ENCODE measurements at regions not wholly inside any gene's neighbourhood (a gene's known extent, or its start where the extent isn't known, plus 50 kb on each side); places are given as distances from the start of the nearest gene placed in this dataset.

- Histone ChIP-seq H3K27ac (ENCODE audit: low read depth, low read length) (no peak overlapping the region), H3K4me3 (ENCODE audit: low read depth, low read length) (no peak overlapping the region), H3K9me3 (ENCODE audit: control insufficient read depth, insufficient read depth, low read length) (no peaks in the 10 kb centered on the region), H3K27me3 (ENCODE audit: control insufficient read depth, insufficient read depth, low read length) (peaks cover 4% of the 10 kb centered on the region)
- POLR2A ChIA-PET, result no interaction called here
- no peak for TF ChIP-seq CTCF (IDR thresholded peaks at IDR 0.05; ENCODE audit: low read depth, low read length)
- CTCF ChIA-PET, result no interaction called here
- DNase-seq (ENCODE audit: low read depth, low spot score), result no peak
Observed at GRCh38 chr13:39945226-39945625, 289.8 kb downstream of the COG6 start.

GRCh38 chr13:39946769-39947168 lies 291.3 kb downstream of the COG6 start:
- no peak for TF ChIP-seq CTCF (IDR thresholded peaks at IDR 0.05; ENCODE audit: low read depth, low read length)
- Histone ChIP-seq H3K27me3 (ENCODE audit: control insufficient read depth, insufficient read depth, low read length) (peaks cover 1% of the 10 kb centered on the region), H3K4me3 (ENCODE audit: low read depth, low read length) (no peak overlapping the region), H3K27ac (ENCODE audit: low read depth, low read length) (no peak overlapping the region), H3K9me3 (ENCODE audit: control insufficient read depth, insufficient read depth, low read length) (no peaks in the 10 kb centered on the region)
- DNase-seq (ENCODE audit: low read depth, low spot score), result no peak
- POLR2A ChIA-PET, result no interaction called here
- CTCF ChIA-PET, result no interaction called here

GRCh38 chr13:39951301-39951700 lies 295.8 kb downstream of the COG6 start:
- no peak for DNase-seq (ENCODE audit: low read depth, low spot score)
- no peak overlapping the region for H3K27ac ChIP-seq (ENCODE audit: low read depth, low read length)
- CTCF ChIA-PET, result interaction anchor here (3.3 kb wide), 1 partner anchor 9 kb away, joined by 9 read pairs; no protein-coding TSS in a partner anchor
- H3K9me3 ChIP-seq (ENCODE audit: control insufficient read depth, insufficient read depth, low read length), result no peaks in the 10 kb centered on the region
- POLR2A ChIA-PET, result no interaction called here
- TF ChIP-seq CTCF (IDR thresholded peaks at IDR 0.05; ENCODE audit: low read depth, low read length), result no peak
- no peaks in the 10 kb centered on the region for H3K27me3 ChIP-seq (ENCODE audit: control insufficient read depth, insufficient read depth, low read length)
- H3K4me3 ChIP-seq (ENCODE audit: low read depth, low read length), result no peak overlapping the region

GRCh38 chr13:39952249-39953233 lies 297.1 kb downstream of the COG6 start:
- DNase-seq (ENCODE audit: low read depth, low spot score), result no peak
- no peak for TF ChIP-seq CTCF (IDR thresholded peaks at IDR 0.05; ENCODE audit: low read depth, low read length)
- Histone ChIP-seq H3K9me3 (ENCODE audit: control insufficient read depth, insufficient read depth, low read length) (no peaks in the 10 kb centered on the region), H3K4me3 (ENCODE audit: low read depth, low read length) (no peak overlapping the region), H3K27ac (ENCODE audit: low read depth, low read length) (no peak overlapping the region), H3K27me3 (ENCODE audit: control insufficient read depth, insufficient read depth, low read length) (no peaks in the 10 kb centered on the region)
- CTCF ChIA-PET, result interaction anchor here (3.3 kb wide), 1 partner anchor 10 kb away, joined by 9 read pairs; no protein-coding TSS in a partner anchor
- POLR2A ChIA-PET, result no interaction called here

GRCh38 chr13:39954476-39954875 lies 299.0 kb downstream of the COG6 start:
- Histone ChIP-seq H3K4me3 (ENCODE audit: low read depth, low read length) (no peak overlapping the region), H3K27ac (ENCODE audit: low read depth, low read length) (no peak overlapping the region), H3K9me3 (ENCODE audit: control insufficient read depth, insufficient read depth, low read length) (no peaks in the 10 kb centered on the region), H3K27me3 (ENCODE audit: control insufficient read depth, insufficient read depth, low read length) (no peaks in the 10 kb centered on the region)
- CTCF ChIA-PET, result interaction anchor here (1.7 kb wide), 1 partner anchor 11 kb away, joined by 14 read pairs; no protein-coding TSS in a partner anchor
- DNase-seq (ENCODE audit: low read depth, low spot score), result no peak
- POLR2A ChIA-PET, result no interaction called here
- TF ChIP-seq CTCF (IDR thresholded peaks at IDR 0.05; ENCODE audit: low read depth, low read length), result no peak

All from AG04450 (cell line).